ENCODE measurements at regions not wholly inside any gene's neighbourhood (a gene's known extent, or its start where the extent isn't known, plus 50 kb on each side); places are given as distances from the start of the nearest gene placed in this dataset.

DNA sequence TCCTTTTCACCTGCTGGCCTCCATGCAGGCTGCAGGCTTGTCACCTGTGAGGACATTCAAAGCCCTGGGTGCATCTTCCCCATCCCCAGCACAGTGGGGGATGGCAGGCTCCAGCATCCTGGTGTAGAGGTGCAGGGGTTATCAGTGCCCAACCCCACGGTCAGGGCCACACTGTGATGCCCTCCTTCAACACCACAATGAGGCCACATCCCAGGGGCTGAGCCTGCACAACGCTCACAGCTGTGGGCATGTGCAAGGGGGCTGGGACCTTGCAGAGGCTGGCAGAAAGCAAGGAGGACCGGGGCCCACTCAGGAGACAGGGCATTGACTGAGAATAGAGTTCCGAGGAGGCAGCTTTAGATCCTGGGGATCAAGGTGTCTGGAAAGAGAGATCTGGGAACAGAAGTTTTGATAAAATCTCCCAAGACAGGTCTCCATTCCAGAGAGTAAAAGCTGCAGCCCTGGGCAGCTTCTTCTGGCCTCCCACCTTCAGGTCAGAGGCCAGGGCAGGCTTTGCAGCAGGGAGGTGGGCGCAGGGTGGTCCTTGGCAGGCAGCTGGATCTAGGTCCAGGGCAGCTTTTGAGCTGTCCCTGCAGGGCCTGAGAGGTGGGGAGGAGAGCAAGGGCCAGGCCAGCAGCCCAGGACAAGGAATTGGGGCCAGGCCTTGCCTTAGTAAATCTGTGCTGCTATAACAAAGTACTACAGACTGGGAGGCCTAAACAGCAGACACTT is 250.8 kb upstream of the B3GAT1 start:
- no peak for TF ChIP-seq SP1 (IDR thresholded peaks at IDR 0.05)
- TF ChIP-seq FOXK2 (IDR thresholded peaks at IDR 0.05): no peak
- no peak for TF ChIP-seq CTBP1 (IDR thresholded peaks at IDR 0.05; ENCODE audit: borderline replicate concordance)
- no peak for TF ChIP-seq ZNF384 (IDR thresholded peaks at IDR 0.05)
- TF ChIP-seq FOXM1 (IDR thresholded peaks at IDR 0.05; ENCODE audit: borderline replicate concordance): no peak
- no peak for TF ChIP-seq HDGF (IDR thresholded peaks at IDR 0.05; ENCODE audit: borderline replicate concordance)
- no peak for TF ChIP-seq SUZ12 (IDR thresholded peaks at IDR 0.05)
- TF ChIP-seq ELF4 (IDR thresholded peaks at IDR 0.05): no peak
- TF ChIP-seq BHLHE40 (IDR thresholded peaks at IDR 0.05; ENCODE audit: borderline replicate concordance): no peak
- TF ChIP-seq, protein P1, sequence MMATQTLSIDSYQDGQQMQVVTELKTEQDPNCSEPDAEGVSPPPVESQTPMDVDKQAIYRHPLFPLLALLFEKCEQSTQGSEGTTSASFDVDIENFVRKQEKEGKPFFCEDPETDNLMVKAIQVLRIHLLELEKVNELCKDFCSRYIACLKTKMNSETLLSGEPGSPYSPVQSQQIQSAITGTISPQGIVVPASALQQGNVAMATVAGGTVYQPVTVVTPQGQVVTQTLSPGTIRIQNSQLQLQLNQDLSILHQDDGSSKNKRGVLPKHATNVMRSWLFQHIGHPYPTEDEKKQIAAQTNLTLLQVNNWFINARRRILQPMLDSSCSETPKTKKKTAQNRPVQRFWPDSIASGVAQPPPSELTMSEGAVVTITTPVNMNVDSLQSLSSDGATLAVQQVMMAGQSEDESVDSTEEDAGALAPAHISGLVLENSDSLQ (IDR thresholded peaks at IDR 0.05): no peak
- TF ChIP-seq NFRKB (IDR thresholded peaks at IDR 0.05): no peak
